AG04450 (cell line): ENCODE measurements at regions not wholly inside any gene's neighbourhood (a gene's known extent, or its start where the extent isn't known, plus 50 kb on each side); places are given as distances from the start of the nearest gene placed in this dataset.

ENCODE experiments used
- CTCF ChIA-PET: fragments of 300-600, 350-600 bp; formaldehyde crosslinking; extraction: SDS; loops from one replicate; lab custom pipeline; 2022; ENCODE audit warnings: antibody characterized with exemption, inconsistent platforms; lab: Charles Lee
- POLR2A ChIA-PET: fragments of 350-600 bp; formaldehyde crosslinking; extraction: SDS; loops from one replicate; lab custom pipeline; 2021; ENCODE audit warnings: antibody characterized with exemption, inconsistent platforms; lab: Yijun Ruan, JAX
- DNase-seq: peaks from one replicate; pipeline ENCODE4 v3.0.0-alpha.2; 2011; ENCODE audit warnings: low read depth, low spot score
- H3K27ac ChIP-seq: one replicate; pipeline ENCODE4 v1.5.1; 2012; ENCODE audit warnings: low read depth, low read length, control low read depth
- H3K27me3 ChIP-seq: one replicate; pipeline ENCODE4 v1.6.0; 2012; ENCODE audit warnings: low read length; ENCODE audit not compliant: control insufficient read depth, insufficient read depth
- H3K4me3 ChIP-seq: 2 replicates; pipeline ENCODE4 v1.5.1; 2011; ENCODE audit warnings: mild to moderate bottlenecking, low read depth, low read length, control low read depth
- H3K9me3 ChIP-seq: 2 replicates; pipeline ENCODE4 v1.5.1; 2012; ENCODE audit warnings: low read length; ENCODE audit not compliant: control insufficient read depth, insufficient read depth
- TF ChIP-seq, protein P1 (sequence below): IDR thresholded peaks from 2 replicates; pipeline ENCODE4 v1.5.1; 2011; ENCODE audit warnings: low read depth, low read length, control low read depth, inconsistent platforms

DNA sequence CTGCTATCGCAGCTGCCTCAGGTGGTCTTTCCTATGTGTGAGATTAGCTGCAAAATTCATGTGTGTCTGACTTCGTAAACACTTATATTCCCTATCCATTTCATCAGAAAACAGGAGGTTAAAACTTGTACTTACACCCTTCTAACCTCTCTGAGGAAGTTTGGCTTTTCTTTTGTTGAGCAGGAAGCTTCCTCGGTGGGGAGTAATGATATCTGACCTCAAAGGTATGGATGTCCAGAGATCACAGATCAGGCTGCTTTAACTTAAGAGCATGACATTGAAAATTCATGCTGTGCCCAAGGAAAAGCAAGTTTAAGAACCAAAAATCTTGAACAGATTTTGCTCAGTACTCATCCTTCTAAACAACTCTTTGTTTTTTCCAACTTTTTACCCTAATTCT is 429.1 kb downstream of the STIM2 start:
- no peak overlapping the region for H3K4me3 ChIP-seq
- DNase-seq, result no peak
- no peak overlapping the region for H3K27ac ChIP-seq
- no peaks in the 10 kb centered on the region for H3K27me3 ChIP-seq
- H3K9me3 ChIP-seq, result no peaks in the 10 kb centered on the region
- POLR2A ChIA-PET, result no interaction called here
- CTCF ChIA-PET, result no interaction called here
- TF ChIP-seq, protein P1, sequence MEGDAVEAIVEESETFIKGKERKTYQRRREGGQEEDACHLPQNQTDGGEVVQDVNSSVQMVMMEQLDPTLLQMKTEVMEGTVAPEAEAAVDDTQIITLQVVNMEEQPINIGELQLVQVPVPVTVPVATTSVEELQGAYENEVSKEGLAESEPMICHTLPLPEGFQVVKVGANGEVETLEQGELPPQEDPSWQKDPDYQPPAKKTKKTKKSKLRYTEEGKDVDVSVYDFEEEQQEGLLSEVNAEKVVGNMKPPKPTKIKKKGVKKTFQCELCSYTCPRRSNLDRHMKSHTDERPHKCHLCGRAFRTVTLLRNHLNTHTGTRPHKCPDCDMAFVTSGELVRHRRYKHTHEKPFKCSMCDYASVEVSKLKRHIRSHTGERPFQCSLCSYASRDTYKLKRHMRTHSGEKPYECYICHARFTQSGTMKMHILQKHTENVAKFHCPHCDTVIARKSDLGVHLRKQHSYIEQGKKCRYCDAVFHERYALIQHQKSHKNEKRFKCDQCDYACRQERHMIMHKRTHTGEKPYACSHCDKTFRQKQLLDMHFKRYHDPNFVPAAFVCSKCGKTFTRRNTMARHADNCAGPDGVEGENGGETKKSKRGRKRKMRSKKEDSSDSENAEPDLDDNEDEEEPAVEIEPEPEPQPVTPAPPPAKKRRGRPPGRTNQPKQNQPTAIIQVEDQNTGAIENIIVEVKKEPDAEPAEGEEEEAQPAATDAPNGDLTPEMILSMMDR, result no peak

DNA sequence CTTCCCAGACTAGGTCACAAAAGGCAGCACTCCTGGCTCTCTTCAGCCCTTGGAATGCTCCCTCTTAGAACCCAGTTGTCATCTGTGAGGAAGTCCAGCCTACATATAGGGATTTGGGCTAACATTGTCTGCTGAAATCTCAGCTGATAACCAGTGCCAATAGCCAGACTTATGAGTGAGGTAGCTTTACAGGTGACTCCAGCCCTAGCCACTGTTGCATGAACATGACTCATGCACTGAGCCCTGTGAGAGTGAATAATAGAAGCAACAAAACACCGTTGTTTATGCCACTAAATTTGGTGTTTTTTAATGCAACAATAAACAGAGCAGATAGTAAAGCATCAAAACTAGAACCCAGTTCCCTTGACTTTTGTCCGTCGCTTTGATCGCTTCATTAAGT is 433.2 kb downstream of the STIM2 start:
- Histone ChIP-seq H3K27me3 (no peaks in the 10 kb centered on the region), H3K27ac (no peak overlapping the region), H3K9me3 (no peaks in the 10 kb centered on the region), H3K4me3 (no peak overlapping the region)
- ChIA-PET CTCF (no interaction called here), POLR2A (no interaction called here)
- TF ChIP-seq, protein P1, result no peak
- DNase-seq, result no peak

DNA sequence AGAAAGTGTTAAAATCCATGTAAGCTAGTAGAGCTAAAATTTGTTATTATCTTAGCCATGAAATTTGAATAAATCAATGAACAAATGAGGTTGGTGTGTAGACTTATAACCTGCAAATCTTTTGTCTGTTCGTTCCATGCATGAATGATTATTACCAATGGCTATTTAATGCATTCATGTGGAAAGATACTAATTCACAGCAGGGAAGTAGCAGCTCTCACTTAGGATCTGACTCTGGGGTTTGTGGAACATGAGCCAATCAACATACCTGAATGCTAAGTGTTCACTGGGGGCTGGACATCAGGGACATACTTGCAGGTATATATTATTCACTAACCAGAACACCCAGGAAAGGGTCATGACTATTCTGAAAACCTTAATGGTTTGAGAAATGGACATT is 444.1 kb downstream of the STIM2 start:
- H3K9me3 ChIP-seq, result peaks cover 4% of the 10 kb centered on the region; the same call in 1 of the 2 replicates
- TF ChIP-seq, protein P1, result no peak
- POLR2A ChIA-PET, result no interaction called here
- H3K27ac ChIP-seq, result no peak overlapping the region
- DNase-seq, result no peak
- CTCF ChIA-PET, result no interaction called here
- H3K27me3 ChIP-seq, result no peaks in the 10 kb centered on the region
- H3K4me3 ChIP-seq, result no peak overlapping the region

DNA sequence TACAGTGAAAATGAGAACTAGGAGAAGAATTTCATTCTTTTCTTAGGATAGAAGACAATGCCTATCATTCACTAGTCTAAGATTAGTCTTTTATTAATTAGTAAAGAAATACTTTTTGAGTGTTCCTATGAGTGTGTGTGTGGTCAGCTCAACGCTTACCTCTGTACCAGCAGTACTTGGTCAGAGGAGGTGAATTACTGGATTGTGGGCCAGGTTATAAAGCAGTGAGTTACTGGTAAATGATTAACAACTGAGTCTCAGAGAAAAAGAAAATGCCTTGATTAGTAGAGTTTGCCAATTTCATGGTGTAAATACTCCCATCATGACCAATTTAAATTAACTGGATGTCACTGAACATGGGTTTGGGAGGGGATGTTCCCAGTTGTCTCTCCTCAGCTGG is 444.6 kb downstream of the STIM2 start:
- DNase-seq, result no peak
- Histone ChIP-seq H3K9me3 (peaks cover 2% of the 10 kb centered on the region; the same call in 1 of the 2 replicates), H3K4me3 (no peak overlapping the region), H3K27ac (no peak overlapping the region), H3K27me3 (no peaks in the 10 kb centered on the region)
- TF ChIP-seq, protein P1, result no peak
- ChIA-PET POLR2A (no interaction called here), CTCF (no interaction called here)

DNA sequence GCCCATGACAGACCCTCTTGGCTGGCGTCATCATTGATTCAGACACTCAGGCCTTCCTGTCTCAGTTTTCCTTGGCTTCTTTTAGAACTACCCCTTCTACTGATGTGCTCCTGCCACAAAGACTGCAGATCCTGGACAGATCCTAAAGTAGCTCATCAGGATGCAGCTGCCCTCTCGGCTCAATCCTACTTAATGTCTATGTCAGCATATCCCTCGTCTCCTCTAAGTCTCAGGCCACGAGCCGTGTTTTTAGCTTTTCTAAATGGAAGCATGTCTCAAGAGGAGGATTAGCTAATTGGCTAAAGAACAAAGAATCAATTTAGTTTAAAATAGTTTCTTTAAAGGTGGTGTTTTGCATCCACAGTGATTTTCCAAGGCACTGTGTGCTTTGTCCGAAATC is 447.7 kb downstream of the STIM2 start:
- TF ChIP-seq, protein P1, result no peak
- H3K9me3 ChIP-seq, result no peaks in the 10 kb centered on the region
- DNase-seq, result no peak
- H3K27me3 ChIP-seq, result no peaks in the 10 kb centered on the region
- no peak overlapping the region for H3K27ac ChIP-seq
- no peak overlapping the region for H3K4me3 ChIP-seq
- POLR2A ChIA-PET, result no interaction called here
- CTCF ChIA-PET, result no interaction called here
